ENCODE measurements at regions not wholly inside any gene's neighbourhood (a gene's known extent, or its start where the extent isn't known, plus 50 kb on each side); places are given as distances from the start of the nearest gene placed in this dataset.

DNA sequence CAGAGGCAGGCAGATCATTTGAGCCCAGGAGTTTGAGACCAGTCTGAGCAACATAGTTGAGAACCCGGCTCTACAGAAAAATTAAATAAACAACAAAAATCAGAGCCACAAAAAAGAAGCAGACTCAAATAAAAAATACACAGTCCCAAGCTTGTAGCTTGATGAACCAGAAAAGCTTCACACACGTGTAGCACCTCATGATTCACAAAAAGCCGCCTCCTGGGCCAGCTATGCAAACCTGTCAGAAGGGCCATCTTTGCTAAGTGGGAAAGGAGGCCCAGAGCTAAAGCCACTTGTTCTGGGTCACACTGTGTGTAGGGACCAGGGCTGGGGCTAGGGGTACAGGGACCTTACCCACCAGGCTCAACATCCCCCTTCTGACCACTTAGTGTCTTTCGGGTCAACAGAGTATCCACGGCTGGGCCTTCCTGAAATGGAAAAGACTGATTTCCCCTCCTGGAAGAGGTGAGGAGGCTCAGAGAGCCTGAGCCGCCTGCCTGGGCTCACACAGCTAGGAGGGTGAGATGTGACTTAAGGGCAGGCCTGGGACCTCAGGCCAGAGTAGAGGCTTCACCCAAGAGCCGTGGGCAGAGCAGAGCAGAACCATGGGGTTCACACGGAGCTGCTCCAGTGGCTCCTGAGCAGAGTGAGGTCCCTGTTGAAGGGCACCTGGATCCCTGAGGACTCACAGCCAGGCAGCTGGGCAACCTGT lies 269.6 kb downstream of the PARN start:
- DNase-seq (ENCODE audit: low read depth), result no peak

DNA sequence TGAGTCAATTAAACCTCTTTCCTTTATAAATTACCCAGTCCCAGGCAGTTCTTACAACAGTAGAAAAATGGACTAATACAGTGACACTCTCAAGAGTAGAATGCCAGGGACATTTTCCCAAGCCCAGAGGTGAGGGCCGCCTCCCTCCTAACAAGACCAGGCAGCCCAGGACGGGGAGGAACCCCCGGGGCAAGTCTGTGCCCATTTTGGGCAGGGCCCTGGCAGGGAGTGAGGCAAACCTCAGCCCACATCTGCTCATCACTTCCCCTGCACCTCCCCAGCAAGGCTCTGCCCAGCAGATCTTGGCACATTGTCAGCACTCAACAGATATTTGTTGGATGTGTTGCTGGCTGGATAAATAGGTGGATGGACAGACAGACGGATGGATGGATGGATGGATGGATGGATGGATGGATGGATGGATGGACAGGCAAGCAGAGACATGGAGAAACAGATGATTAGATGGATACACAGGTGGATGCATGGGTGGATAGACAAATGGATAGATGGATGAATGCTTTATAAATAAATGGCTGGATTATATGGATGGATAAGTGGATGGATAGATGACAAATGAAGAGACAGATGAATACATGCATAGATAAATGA lies 271.3 kb downstream of the PARN start:
- DNase-seq (ENCODE audit: low read depth), result no peak

DNA sequence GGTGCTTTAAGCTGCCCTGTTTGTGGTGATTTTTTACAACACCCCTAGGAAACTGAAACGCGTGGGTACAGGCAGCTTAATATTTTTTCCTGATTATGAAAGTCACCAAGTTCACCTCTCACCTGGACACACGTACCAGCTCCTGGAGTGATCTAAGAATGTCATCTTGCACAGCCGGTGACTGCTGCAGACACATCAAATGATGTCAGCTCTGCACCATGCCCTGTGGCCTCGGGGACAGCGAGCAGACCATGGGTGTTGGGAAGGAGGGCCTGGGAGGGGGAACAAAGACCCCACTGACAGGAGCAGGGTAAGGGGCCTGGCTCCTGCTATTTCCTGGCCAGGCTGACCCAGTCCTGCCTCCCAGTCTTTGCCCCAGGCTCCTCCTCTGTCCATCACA lies 272.7 kb downstream of the PARN start:
- DNase-seq (ENCODE audit: low read depth), result no peak

DNA sequence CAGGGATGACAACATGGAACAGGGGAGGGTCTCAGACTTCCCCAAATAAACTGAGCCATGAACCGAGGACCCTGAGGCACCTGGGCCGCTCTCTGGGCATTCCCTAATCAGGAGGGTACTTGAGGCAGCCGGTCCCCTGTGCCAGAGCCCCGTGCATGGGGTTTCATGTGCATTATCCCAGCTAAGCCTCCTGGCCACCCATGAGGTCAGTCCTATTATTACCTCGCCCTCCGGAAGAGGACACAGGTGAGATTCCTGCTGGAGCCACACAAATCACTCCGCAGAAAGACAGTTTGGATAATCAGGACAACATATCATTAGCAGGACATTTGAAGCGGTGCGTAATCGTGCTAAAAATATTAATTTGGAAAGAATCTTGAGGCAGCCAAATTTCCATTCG lies 274.0 kb downstream of the PARN start:
- no peak for DNase-seq (ENCODE audit: low read depth)

DNA sequence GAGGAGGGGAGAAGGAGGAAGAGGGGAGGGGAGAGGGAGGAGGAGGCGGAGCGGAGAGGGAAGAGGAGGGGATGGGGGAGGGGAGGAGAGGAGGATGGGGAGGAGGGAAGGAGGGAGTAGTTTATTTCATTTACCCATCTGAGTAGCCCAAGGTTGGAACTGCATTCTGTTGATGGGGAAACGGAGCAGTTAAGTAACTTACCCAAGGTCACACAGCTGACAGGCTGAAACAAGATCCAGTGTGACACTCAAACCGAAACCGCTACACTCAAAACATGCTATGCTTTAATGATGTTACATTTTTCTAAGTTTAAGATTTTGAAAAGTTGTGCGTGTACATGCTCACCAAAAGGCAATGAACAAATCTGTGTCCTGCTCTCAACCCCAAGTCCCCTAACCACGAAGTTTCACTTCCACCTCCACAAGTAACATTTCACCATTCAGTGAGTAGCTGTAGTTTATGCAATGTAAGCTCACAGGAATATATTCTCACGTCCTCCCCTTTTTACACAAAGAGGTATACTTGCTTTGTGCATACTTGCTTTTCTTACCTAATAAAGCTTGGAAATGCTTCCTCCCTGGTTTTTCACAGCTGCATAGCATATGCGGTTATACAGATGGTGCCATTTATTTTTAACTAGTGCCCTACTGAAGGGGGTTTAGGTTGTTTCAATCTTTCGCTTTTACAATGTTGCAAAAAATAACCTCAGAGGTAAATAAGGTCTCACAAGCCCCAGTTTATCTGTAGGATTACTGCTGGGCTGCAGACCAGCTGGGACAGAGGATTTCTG lies 275.3 kb downstream of the PARN start:
- peak; percentile 4 for DNase-seq (ENCODE audit: low read depth)

DNA sequence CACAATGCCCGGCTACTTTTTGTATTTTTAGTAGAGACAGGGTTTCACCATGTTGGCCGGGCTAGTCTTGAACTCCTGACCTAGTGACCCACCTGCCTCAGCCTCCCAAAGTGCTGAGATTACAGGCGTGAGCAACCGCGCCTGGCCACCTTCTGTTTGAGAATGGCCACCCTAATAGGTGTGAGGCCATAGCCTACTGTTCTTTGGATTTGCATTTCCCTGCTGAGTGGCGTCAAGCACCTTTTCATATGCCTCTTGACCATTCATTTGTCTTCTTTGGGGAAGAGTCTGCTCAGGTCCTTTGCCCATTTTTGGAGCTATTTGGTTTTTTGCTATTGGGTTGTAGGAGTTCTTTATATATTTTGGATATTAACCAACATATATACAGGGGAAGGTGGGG lies 276.7 kb downstream of the PARN start:
- no peak for DNase-seq (ENCODE audit: low read depth)

DNA sequence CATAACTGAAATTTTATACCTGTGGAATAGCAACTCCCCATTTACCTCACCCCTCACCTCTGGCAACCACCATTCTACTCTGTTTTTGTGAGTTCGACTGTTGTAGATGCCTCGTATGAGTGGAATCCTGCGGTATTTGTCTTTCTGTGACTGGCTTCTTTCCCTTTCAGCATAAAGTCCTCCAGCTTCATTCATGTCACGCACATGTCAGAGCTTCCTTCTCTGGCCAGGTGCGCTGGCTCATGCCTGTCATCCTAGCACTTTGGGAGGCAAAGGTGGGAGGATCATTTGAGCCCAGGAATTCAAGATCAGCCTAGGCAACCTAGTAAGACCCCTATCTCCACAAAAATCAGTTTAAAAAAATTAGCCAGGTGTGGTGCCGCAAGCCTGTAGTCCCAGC lies 278.4 kb downstream of the PARN start:
- no peak for DNase-seq (ENCODE audit: low read depth)

DNA sequence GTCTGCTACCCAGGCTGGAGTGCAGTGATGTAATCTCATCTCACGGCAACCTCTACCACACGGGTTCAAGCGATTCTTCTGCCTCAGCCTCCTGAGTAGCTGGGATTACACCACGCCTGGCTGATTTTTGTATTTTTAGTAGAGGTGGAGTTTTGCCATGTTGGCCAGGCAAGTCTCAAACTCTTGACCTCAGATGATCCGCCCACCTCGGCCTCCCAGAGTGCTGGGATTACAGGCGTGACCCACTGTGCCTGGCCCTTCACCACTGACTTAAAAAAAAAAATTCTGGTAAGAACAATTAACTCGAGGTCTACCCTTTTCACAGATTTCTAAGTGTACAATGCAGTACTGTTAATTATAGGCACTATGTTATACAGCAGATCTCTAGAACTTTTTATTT lies 279.4 kb downstream of the PARN start:
- DNase-seq (ENCODE audit: low read depth), result no peak

DNA sequence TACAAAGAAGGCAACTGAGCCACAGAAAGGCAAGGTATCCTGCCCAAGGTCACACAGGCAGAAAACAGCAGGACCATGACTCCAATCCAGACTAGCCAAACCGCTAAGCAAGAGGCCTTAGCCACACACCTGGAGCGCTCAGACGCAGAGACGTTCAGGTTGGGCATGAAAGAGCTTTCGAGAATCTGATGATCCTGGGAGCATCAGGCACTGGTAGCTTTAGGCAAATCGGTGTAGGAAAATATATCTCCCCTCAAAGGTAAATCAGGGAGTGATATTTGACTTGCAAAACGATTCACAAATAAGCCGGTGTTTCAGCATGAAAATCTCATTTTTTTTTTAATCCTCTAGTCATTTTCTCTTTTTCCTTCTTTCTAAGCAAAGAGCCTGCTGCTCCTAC lies 279.0 kb downstream of the MRTFB start:
- DNase-seq (ENCODE audit: low read depth), result no peak

DNA sequence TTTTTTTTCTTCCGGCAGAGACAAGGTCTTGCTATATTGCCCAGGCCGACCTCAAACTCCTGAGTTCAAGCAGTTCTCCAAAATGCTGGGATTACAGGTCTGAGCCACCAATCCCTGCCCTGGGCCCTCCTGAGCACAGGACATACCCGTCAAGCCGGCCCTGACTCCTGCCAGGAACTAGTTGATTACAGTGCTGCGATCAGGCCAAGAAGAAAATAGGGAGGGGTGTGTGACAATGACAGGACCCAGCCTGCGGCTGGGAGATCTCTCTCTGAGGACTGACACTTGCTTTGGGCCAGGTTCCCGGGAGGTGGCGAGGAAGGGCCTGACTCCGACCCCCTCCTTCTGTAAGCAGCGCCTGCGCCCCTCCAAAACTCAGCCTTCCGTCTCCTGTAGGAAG lies 276.6 kb downstream of the MRTFB start:
- no peak for DNase-seq (ENCODE audit: low read depth)

DNA sequence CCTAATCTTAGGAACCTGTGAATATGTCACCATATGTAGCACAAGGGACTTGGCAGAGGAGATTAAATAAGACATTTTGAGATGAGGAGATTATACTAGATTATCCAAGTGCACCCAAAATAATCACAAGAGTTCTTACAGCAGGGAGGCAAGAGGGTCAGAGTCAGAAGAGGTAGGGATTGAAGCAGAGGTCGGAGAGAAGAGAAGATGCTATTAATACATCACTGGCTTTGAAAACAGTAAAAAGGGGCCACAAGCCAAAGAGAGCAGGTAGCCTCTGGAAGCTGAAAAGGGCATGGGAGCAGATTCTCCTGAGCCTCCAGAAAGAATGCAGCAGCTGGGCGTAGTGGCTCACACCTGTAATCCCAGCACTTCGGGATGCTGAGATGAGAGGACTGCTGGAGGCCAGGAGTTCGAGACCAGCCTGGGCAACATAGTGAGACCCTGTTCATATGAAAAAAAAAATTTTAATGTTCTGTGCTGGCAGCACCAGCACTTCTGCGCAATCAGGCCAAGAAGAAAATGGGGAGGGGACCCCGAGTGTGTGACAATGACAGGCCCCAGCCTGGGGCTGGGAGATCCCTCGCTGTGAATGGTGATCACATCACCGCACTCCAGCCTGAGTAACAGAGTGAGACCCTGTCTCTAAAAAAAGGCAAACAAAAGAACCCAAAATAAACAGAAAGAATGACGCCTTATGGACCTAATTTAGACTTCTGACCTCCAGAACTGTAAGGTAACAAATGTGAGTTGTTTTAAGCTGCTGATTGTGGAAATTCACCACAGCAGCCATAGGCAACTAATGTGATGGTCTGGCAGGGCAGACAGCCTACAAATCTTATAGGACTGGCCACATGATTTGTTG lies 275.4 kb downstream of the MRTFB start:
- DNase-seq (ENCODE audit: low read depth), result no peak

DNA sequence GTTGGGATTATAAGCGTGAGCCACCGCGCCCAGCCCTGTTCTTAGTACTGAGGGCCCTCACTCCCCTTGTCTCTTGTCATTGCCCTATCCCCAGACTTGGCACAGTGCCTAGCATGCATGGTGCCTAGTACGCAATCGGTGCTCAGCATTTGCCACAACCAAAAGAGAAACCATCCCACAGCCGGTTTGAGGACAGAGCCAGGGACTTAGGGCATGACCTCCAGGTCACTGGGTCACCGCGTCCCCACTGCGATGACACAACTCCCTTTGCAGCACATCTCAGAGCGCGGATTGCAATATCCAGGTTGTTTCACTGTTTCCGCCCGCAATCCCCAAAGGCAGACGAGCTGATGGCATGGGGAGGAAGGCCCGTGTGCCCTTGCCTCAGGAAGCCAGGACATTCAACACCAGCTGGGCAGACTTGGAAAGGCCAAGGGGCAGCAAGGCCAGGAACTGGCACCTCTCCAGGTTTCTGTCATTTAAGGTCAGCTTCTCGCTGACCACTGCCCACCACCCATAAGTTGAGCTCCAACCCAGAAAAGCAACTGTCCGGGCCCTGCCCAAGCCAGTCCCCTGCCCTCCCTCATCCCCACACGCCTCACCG lies 274.5 kb downstream of the MRTFB start:
- DNase-seq (ENCODE audit: low read depth), result no peak

DNA sequence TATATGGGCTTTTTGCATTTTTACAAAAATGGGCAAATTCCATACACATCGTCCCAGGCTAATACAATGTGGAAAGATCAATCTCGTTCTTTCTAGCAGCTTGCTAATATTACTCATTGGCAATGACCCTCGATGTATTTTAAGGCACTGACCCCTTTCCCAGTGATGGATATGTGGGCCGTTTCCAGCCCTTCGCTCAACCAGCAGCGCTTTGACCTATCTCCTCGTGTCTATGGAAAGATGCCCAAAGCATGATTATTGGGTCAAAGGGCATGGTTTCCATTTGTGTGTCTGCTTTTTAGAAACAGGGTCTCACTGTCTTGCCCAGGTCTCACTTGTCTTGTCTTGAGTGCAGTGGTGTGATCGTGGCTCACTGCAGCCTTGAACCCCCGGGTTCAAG lies 273.8 kb downstream of the MRTFB start:
- no peak for DNase-seq (ENCODE audit: low read depth)

DNA sequence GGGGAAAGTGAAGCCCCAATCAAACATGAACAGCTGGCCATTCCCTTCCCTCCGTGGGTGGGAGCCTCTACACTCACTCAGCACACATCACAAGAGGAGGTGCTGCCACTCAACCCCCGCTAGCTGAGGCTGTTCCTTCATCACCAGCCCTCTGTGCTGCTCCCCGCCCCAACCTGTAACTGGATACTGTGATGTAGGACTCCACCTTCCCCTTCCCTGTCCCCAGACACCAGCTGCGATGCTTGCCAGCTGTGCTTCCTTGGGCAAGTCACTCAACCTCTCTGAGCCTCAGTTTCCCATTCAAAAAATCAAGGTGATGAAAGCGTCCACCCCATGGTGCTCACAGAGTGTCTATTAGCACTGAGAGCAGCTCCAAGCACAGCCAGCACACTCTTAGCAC lies 273.2 kb downstream of the MRTFB start:
- no peak for DNase-seq (ENCODE audit: low read depth)

DNA sequence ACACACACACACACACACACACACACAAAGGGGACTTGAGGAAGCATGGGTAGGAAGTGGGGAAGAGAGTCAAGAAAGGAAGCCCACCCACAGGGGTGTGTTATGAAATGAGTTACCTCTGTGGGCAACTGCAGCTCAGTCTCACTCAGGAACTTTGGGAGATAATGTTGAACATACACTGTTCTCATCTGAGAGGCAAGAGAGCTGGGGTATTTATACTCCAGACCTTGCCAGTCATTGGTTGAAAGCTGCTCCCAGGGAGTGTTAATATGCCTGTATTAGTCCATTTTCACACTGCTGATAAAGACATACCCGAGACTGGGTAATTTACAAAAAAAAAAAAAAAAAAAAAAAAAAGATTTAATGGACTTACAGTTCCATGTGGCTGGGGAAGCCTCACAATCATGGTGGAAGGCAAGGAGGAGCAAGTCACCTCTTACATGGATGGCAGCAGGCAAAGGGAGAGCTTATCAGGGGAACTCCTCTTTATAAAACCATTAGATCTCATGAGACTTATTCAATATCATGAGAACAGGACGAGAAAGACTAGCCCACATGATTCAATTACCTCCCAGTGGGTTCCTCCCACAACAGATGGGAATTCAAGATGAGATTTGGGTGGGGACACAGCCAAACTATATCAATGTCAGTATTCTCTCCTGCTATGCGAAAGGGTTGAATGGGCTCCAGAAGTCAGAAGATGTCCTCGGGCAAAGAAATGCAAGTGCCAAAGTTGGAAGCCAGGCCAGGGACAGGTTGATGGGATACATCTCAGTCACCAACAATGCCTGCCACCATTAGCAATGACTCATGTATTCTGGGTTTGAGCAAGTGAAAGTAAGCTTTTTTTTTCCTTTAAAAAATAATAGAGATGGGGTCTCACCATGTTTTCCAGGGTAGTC lies 270.5 kb downstream of the MRTFB start:
- DNase-seq (ENCODE audit: low read depth), result no peak

DNA sequence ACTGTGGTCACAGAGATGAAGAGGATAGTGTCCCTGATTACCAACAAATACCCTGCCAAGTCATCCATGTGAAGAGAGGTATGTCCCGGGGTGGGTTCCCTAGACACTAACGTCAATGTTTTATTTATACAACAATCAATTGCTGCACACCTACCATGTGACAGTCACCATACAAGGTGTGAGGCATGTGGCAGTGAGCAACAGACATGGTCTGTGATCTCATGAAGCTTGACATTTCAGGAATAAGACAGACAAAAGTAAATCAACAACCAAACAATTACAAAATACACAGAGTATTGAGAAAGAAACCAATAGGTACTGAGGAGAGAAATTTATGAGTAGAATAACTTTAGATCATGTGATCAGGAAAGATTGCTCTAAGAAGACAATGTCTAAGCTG lies 268.6 kb downstream of the MRTFB start:
- DNase-seq (ENCODE audit: low read depth), result no peak

DNA sequence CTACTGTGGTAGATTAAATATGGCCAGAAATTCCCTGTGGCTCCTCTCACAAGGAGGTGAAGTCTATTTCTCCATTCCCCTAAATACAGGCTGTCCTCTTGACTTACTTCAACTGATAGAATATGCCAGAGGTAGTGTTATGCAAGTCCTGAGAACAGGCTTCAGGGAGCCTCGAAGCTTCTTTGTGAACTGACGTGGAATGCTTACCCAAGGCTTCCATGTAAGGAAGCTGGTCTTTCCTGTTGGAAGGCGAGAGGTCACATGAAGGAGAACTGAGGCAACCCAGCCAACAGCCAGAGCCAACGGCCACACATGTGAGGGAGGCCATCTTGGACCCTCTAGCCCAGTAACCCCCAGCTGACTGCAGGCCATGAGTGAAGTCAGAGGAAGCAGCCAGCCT lies 267.9 kb downstream of the MRTFB start:
- no peak for DNase-seq (ENCODE audit: low read depth)

DNA sequence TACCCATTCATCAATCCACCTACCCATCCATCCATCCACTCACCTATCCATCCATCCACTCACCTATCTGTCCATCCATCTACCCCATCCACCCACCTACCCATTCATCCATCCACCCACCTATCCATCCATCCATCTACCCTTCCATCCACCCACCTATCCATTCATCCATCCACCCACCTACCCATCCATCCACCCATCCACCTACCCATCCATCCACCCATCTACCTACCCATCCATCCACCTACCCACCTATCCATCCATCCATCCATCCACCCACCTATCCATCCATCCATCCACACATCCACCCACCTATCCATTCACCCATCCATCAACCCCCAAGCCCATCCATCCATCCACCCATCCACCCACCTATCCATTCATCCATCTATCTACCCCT lies 267.1 kb downstream of the MRTFB start:
- no peak for DNase-seq (ENCODE audit: low read depth)

DNA sequence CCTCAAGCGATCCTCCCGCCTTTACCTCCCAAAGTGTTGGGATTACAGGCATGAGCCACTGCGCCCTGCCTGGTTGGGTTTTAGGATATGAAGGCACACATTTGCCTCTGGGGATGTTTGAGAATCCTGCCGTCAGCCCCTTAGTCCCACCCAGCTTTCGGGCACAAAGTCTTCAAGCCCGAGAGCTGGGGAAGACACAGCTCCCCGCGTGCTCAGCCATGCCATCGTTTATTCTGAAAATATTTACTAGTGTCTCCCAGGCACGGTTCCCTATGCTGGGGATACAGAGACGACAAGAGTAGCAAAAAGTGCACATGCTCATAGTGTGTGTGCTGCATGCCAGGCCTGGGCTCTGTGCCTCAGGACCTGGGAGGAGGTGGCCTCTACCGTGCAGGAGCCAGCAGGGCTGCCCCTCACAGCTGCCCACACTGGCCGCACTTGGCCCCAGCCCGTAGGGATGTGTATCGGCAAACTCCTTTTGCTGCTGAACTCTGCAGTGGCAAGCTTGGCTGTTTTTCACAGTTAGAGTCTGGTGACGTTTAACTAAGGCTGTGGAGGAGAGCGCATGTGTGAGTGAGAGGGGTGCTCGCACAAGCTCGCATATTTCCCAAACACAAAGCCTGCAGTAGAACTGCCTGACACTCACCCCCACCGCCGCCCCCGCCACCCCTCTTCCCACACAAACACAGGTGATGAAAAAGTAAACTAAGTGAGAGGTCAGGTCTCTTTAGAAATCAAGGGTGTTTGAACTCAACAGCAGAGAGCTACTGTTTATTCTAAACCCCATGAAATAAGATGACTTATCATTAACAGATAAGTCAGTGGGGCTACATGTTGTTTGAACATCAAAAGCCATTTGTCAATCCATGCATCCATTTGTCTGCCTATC lies 266.4 kb downstream of the MRTFB start:
- no peak for DNase-seq (ENCODE audit: low read depth)

DNA sequence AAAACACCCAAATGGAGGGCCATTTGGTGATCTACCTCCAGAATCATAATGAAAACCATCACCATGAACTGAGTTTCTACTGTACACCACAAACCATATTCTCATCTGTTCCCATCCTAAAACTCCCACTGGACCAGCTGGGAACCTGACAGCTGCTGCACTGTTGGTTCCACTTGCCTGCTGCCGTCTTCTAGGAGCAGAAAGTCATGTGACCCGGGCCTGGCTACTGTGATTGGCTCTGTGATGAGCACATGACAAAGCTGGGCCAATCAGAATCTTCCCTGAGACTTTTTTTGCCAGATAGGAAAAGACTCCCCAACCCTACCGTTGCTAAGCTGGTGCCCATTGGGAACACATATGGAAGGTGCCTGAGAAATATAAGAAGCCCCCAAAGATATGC lies 264.2 kb downstream of the MRTFB start:
- no peak for DNase-seq (ENCODE audit: low read depth)
